Left forelimb (tissue), 1 donor: ENCODE measurements at regions not wholly inside any gene's neighbourhood (a gene's known extent, or its start where the extent isn't known, plus 50 kb on each side); places are given as distances from the start of the nearest gene placed in this dataset.

Source experiments
- DNase-seq: peaks from one replicate; pipeline ENCODE4 v3.0.0-alpha.2; 2018; ENCODE audit warnings: low spot score

DNA sequence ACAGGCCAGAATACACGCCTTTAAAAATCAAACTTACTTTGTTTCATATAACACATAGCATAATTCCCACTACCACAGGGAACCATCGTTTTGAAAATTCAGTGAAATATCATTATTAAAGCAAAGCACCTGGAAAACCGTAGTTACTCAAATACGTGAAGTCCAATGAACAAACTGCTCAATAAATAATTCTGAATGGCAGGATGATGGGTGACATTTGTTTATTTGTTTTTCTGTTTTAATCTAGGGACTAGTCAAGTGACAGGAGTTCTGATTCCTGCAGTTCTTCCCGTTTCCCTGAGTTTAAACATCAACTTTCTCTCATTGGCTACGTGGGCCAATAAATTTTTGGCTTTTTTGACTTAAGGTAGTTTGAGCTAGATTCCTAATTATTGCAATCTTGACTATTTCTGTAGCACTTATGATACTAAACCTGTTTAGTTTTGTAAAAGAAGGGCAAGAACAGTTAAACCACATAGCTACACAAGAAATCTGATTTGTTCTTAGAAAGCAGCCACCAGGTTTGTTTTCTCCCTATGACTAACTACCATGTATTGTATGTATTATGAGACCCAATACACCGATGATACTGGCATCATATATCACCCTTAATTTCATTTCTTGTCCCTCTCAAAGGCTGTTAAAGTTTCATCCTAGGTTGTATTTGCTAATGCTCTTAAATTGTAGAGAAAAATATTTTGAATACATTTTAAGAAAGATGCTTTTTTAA is 411.2 kb downstream of the SHQ1 start:
- DNase-seq = no peak

- no peak for DNase-seq
Measured at GRCh38 chr3:72434296-72434695, 413.9 kb downstream of the SHQ1 start.

DNA sequence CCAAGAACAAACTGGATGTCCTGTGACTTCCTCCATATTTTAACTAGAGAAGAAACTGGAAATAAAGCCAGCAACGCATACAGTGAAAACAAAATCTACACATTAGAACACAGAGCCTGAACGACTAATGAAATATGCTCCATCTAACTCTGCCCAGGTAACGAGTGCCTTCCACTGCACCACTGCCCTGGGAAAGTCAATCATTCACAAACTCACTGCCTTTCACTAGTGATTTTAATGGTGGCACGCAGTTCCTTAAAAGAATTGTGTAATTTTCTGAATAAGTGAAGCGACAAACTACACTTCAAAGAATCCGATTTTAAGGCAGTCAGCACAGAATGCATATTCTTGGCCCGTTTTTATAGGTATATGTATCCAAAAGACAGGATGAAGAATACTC is 416.0 kb downstream of the SHQ1 start:
- DNase-seq = no peak

GRCh38 chr3:72429589-72430353 is 418.5 kb downstream of the SHQ1 start:
- no peak for DNase-seq

DNA sequence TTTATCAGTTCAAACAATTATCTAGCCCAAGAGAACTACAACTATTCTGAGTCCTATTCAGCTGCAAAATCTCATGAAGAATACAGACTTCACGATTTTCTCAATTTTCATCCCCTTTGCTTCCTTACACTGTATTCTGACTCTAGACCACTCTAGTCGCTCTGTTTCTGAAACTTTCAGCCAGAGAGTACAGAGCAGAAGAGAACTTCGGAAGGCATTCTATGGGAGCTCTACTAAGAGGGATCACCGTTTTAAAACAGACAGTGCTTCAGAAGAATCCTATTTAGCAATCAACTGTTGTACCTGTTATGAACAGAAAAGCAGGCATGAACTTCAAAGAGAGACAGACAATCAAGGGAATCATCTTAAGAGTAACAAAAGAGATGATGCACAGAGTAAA is 419.4 kb downstream of the SHQ1 start:
- DNase-seq = no peak

- DNase-seq = no peak
Measured at GRCh38 chr3:72427624-72428023, 420.6 kb downstream of the SHQ1 start.

GRCh38 chr3:72426618-72427397 is 421.4 kb downstream of the SHQ1 start:
- DNase-seq = no peak

DNA sequence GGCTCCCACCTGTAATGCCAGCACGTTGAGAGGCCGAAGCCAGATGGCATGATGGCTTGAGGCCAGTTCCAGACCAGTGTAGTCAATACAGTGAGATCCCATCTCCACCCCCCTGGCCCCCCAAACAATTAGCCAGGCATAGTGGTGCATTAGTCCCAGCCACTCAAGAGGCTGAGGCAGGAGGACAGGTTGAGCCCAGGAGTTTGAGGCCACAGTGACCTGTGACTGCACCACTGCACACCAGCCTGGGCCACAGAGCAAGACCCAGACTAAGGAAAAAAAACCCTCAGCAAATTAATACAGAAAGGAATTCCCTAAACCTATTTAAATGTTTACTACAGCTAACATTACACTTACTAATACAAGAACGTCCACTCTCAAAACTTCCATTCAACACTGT is 424.6 kb downstream of the SHQ1 start:
- DNase-seq = no peak

GRCh38 chr3:72421786-72422185 is 426.5 kb downstream of the SHQ1 start:
- no peak for DNase-seq

- DNase-seq = no peak
Measured at GRCh38 chr3:72421126-72421525, 427.1 kb downstream of the SHQ1 start.

DNA sequence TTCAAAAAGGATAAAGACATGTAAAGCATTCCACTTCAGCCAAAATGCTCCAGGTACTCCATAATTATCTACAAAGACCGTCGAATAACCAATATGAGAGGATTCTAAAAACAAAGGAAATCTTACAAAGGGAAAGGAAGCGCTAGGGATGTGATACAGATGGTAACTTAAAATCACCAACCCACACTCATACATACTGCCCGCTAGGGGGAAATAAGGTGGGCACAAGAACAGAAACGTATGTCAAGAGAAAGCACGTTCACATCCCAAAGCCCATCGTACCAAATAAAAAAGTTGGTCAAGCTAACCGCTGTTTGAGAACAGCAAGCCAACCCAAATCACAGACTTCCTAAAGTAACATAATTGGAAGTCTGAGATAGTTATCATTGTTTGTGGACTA is 429.4 kb downstream of the SHQ1 start:
- no peak for DNase-seq

GRCh38 chr3:72418244-72418643 is 430.0 kb downstream of the SHQ1 start:
- DNase-seq = no peak

- no peak for DNase-seq
Measured at GRCh38 chr3:72414481-72415016, 433.7 kb downstream of the SHQ1 start.

DNA sequence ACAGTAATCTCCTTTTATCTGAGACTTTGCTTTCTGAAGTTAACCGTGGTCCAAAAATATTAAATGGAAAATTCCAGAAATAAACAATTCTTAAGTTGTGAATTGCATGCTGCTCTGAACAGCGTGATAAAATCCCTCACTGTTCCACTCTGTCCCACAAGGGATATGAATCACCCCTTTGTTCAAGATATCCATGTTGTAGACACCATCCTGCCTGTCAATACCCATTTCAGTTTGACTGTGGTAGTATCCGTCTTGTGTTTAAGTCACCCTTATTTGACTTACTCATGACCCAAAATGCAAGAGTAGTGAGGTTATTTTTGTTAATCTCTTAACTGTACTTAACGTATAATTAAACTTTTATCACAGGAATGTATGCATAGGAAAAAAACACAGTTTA is 435.0 kb downstream of the SHQ1 start:
- no peak for DNase-seq

- DNase-seq = no peak
Measured at GRCh38 chr3:72412340-72412956, 435.8 kb downstream of the SHQ1 start.

DNA sequence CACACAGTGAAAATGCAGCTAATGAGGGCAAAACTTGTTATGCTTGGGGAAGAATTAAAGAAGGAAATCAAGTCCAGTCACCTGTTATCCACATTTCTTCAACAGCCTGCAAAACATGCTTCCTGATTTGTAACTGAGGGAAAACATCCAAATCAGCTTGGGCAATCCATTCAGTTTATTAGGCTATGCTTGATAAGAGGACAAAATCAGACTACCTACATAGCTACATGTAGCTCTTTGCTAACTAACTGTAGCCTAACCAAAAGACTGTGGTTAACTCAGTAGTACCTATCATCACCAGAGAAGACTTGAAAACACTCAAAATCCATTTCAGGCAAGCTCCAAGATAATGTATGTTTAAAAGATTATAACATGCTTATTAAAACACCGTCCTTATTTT is 436.4 kb downstream of the SHQ1 start:
- no peak for DNase-seq

DNA sequence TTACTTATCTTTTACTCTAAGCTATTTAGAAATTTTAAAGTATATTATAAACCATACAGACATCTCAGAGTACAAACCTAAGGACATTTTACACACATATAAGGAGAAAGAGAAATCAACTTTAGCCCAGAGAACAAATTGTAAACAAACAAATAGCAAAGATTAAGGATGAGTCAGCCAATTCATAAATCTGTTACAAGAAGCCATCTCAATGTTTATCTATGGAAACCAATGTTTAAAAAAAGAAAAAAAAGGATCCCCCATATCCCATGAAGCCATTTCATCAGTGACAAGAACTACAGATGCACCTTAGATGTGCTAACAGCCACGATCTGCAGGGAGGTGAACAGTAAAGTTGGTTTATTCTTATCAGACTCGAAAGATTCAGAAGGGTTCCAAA is 437.1 kb downstream of the SHQ1 start:
- DNase-seq = no peak

DNA sequence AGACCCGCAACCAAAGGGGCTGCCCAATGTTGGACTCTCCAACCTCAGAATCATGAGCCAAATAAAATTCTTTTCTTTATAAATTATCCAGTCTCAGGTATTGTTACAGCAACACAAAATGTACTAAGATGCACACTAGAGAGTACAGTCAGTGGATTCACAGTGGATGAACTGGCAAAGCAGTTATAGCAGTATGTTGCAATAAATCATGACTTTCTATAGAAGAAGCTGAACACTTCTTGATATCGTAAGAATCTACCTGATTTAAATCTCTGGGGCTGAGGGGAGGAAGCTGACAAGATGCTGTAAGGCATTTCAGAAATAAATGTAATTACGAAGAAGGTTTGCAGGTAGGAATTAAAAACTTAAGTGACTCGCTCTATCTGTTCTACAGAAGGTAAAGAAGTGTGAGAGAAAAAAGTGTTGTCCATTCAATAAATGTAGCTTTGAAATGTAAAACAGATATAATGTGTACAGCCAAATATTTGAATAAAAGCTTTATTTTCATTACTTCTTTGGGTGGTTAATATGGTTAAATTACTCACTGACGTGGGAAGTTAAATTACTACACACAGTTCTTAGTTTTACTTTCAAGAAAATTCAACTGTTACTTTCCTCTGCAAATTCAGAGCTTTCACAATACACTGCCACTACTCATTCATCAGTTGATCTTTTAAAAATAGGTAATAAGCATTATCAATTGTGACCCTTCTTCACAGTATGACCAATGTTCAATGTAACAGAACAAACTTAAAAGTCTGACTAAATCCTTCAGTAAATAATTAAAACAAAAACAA is 439.1 kb downstream of the SHQ1 start:
- no peak for DNase-seq

DNA sequence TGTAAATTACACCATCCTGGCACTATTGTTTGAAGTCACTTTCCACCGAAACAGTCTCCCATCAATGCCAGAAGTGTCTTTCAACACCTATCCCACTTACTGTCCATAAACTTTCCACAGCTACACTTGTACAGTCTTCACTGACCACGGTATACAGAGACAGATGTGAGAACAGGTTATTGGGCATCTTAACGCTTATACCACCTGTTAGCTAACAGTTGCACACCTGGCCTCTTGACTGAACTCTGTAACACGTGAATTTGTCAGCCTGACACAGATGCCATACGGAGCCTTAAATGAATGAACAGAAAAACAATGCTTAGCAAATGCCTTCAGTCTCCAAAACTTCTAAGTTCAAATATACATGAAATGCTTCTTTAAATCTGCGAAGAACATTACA is 440.5 kb downstream of the SHQ1 start:
- DNase-seq = no peak

- no peak for DNase-seq
Measured at GRCh38 chr3:72405943-72406566, 442.2 kb downstream of the SHQ1 start.

DNA sequence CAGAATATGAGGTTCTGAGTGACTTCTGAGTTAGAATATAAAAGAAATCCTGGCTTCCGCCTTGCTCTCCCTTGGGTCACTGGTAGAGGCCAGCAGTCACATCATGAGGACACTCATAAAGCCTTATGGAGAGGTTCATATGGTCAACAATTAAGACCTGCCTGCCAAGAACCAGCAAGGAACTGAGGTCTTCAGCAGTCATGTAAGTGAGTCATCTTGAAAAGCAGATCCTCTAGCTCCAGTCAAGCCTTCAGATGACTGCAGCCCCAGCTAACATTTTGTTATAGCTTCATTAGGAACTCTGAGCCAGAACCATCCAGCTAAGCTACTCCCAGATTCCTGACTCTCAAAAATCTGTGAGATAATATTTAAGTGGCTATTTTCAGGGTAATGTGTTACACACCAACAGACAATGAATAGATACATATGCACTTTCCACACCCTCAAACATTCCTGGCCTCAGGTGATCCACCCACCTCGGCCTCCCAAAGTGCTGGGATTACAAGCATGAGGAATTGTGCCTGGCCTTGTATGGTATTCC is 447.2 kb downstream of the SHQ1 start:
- DNase-seq = no peak
